ENCODE measurements at regions not wholly inside any gene's neighbourhood (a gene's known extent, or its start where the extent isn't known, plus 50 kb on each side); places are given as distances from the start of the nearest gene placed in this dataset.

DNA sequence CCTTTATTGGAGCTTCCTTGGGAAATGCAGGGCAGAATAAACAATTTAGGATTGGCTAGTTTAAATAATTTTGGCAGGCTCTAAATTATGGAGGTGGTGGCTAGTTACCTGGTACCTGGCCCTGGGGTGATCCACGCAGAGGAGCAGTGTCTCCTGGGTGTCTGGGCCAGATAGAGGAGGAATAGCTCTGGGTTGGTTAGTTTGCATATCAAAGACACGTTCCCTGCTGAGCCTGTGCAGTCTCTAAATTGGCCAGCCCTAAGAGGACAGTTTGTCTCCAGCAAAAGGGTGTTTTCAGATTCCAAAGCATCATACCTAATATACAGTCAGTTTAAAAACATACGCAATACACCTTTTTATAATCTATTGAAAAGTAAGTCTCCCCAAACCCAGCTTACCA, 333.3 kb upstream of the TPM1 start:
- peaks cover 4% of the 10 kb centered on the region for H3K9me3 Mint-ChIP-seq
- peaks cover 5% of the 10 kb centered on the region for H3K4me1 Mint-ChIP-seq
- no peak for DNase-seq
- TF ChIP-seq, protein P1, sequence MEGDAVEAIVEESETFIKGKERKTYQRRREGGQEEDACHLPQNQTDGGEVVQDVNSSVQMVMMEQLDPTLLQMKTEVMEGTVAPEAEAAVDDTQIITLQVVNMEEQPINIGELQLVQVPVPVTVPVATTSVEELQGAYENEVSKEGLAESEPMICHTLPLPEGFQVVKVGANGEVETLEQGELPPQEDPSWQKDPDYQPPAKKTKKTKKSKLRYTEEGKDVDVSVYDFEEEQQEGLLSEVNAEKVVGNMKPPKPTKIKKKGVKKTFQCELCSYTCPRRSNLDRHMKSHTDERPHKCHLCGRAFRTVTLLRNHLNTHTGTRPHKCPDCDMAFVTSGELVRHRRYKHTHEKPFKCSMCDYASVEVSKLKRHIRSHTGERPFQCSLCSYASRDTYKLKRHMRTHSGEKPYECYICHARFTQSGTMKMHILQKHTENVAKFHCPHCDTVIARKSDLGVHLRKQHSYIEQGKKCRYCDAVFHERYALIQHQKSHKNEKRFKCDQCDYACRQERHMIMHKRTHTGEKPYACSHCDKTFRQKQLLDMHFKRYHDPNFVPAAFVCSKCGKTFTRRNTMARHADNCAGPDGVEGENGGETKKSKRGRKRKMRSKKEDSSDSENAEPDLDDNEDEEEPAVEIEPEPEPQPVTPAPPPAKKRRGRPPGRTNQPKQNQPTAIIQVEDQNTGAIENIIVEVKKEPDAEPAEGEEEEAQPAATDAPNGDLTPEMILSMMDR (IDR thresholded peaks at IDR 0.05), result no peak
- no peak overlapping the region for H3K27ac Mint-ChIP-seq
- H3K27me3 Mint-ChIP-seq (ENCODE audit: low read depth, poor library complexity), result no peaks in the 10 kb centered on the region
- no peak overlapping the region for H3K4me3 Mint-ChIP-seq
- peaks cover 35% of the 10 kb centered on the region for H3K36me3 Mint-ChIP-seq (ENCODE audit: low read depth)

DNA sequence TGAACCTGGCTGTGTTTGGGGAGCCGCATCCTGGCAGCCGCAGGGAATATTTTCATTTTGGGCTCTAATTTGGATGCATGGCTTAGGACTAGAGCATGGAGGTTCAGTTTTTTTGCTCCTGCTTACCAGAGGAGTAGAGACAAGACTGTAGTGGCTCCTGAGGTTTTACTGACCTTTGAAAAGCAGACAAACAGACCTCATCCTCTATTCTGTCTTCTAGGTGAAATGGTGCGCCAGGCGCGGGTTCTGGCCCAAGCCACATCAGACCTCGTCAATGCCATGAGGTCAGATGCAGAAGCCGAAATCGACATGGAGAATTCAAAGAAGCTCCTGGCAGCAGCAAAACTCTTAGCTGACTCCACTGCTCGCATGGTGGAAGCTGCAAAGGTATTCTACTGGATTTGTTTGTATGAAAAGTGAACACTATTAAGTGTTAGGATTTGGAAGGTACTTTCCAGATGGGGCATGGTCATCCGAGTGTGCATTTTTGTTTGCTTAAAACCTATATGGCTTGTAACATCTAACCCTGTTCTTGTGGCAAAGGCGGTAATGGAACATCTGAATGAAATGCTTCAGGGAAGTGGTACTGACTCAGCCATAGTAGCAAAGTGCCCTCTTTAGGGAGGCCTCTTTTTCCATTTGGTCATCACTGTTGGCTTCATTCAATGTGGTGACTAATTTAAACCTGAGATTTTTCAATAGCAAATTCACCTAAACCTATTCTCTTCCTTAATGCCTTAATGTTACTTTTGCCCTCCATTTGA, 330.7 kb upstream of the TPM1 start:
- peaks cover 4% of the 10 kb centered on the region for H3K9me3 Mint-ChIP-seq
- TF ChIP-seq, protein P1 (IDR thresholded peaks at IDR 0.05), result no peak
- no peaks in the 10 kb centered on the region for H3K27me3 Mint-ChIP-seq (ENCODE audit: low read depth, poor library complexity)
- H3K36me3 Mint-ChIP-seq (ENCODE audit: low read depth), result peaks cover 38% of the 10 kb centered on the region
- DNase-seq, result no peak
- H3K4me1 Mint-ChIP-seq, result peaks cover 5% of the 10 kb centered on the region
- no peak overlapping the region for H3K27ac Mint-ChIP-seq
- no peak overlapping the region for H3K4me3 Mint-ChIP-seq

DNA sequence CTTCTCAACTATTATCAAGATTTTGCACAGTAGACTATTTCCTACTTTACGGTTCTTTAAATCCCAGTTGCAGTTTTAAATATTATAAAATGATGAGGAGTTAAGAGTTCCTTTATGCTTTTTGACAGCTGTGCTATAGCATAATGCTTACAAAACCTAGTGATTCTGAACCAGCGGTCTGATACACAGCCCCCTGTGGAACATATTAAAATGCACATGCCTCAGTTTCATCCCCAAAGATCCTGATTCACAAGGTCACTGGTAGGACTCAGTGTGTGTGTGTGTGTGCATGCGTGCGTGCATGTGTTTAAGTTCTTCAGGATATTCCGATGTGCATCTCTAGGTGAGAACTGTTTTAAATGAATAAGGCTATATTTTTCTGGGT, 330.1 kb upstream of the TPM1 start:
- H3K27ac Mint-ChIP-seq, result no peak overlapping the region
- no peak for DNase-seq
- H3K9me3 Mint-ChIP-seq, result peaks cover 4% of the 10 kb centered on the region
- no peak overlapping the region for H3K4me3 Mint-ChIP-seq
- H3K36me3 Mint-ChIP-seq (ENCODE audit: low read depth), result peaks cover 41% of the 10 kb centered on the region
- TF ChIP-seq, protein P1 (IDR thresholded peaks at IDR 0.05), result no peak
- peaks cover 5% of the 10 kb centered on the region for H3K4me1 Mint-ChIP-seq
- no peaks in the 10 kb centered on the region for H3K27me3 Mint-ChIP-seq (ENCODE audit: low read depth, poor library complexity)

DNA sequence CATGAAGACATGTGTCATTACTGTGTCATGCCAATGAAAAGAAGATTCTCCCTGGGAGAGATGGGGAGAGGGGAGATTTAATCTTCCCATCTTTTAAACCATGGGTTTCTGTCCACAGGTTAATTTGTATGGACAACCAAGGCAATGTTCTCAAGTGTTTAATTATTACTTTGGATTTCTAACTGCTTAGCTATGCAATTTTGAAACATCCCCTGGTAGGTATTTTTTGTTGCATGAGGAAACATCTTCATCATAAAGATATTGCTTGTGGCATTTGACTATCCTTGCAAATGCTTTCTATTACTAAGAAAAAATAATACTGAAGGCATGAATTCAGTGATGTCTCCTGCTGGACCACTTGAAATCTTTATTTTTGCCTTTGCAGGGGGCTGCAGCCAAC, 326.6 kb upstream of the TPM1 start:
- H3K4me3 Mint-ChIP-seq, result no peak overlapping the region
- TF ChIP-seq, protein P1 (IDR thresholded peaks at IDR 0.05), result no peak

DNA sequence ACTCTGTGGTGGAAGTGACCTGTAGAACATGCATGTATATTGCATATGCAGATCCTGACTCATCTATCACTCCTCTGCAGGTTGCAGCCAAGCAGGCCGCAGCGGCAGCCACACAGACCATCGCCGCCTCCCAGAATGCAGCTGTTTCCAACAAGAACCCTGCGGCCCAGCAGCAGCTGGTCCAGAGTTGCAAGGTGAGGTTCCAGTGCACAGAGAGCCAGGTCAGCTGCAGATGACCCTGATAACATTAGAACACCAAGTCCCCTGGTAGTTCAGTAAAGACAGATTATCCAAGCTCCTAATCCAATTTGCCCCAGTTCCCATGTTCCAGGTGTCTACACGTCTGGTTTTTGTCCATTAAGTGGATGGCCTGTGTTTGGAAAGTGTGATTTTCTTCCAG, 325.1 kb upstream of the TPM1 start:
- Mint-ChIP-seq H3K9me3 (no peaks in the 10 kb centered on the region), H3K4me1 (no peaks in the 10 kb centered on the region), H3K4me3 (no peak overlapping the region), H3K36me3 (ENCODE audit: low read depth) (peaks cover 31% of the 10 kb centered on the region), H3K27ac (no peak overlapping the region), H3K27me3 (ENCODE audit: low read depth, poor library complexity) (no peaks in the 10 kb centered on the region)
- TF ChIP-seq, protein P1 (IDR thresholded peaks at IDR 0.05), result no peak
- DNase-seq, result no peak

More for the DNA sequence above, 326.6 kb upstream of the TPM1 start:
- Mint-ChIP-seq H3K27ac (no peak overlapping the region), H3K9me3 (peaks cover 2% of the 10 kb centered on the region), H3K36me3 (ENCODE audit: low read depth) (peaks cover 43% of the 10 kb centered on the region), H3K27me3 (ENCODE audit: low read depth, poor library complexity) (no peaks in the 10 kb centered on the region), H3K4me1 (no peaks in the 10 kb centered on the region)
- DNase-seq, result no peak

DNA sequence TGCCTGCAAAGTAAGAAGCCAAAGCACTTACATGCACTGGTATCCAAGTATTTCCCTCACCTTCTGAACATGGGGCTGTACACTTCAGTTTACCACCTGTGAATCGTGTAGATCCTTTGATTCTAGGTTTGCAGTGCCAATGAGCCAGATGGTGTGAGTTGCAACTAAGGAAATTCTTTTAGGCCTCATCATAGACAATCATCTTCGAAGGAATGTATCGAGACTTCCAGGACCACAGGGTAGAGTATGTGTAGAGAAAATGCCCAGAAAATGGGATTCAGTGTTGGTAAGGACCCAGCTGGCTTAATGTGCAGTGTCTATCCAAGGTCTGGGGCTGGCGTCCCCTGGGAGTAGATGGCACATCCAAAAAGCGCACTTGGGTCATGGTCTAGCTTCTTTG, 323.2 kb upstream of the TPM1 start:
- no peak overlapping the region for H3K4me3 Mint-ChIP-seq
- H3K4me1 Mint-ChIP-seq, result no peaks in the 10 kb centered on the region
- H3K36me3 Mint-ChIP-seq (ENCODE audit: low read depth), result peaks cover 35% of the 10 kb centered on the region
- TF ChIP-seq, protein P1 (IDR thresholded peaks at IDR 0.05), result no peak
- no peaks in the 10 kb centered on the region for H3K27me3 Mint-ChIP-seq (ENCODE audit: low read depth, poor library complexity)
- H3K27ac Mint-ChIP-seq, result no peak overlapping the region
- H3K9me3 Mint-ChIP-seq, result no peaks in the 10 kb centered on the region
- no peak for DNase-seq
